ENCODE measurements at regions not wholly inside any gene's neighbourhood (a gene's known extent, or its start where the extent isn't known, plus 50 kb on each side); places are given as distances from the start of the nearest gene placed in this dataset.

DNA sequence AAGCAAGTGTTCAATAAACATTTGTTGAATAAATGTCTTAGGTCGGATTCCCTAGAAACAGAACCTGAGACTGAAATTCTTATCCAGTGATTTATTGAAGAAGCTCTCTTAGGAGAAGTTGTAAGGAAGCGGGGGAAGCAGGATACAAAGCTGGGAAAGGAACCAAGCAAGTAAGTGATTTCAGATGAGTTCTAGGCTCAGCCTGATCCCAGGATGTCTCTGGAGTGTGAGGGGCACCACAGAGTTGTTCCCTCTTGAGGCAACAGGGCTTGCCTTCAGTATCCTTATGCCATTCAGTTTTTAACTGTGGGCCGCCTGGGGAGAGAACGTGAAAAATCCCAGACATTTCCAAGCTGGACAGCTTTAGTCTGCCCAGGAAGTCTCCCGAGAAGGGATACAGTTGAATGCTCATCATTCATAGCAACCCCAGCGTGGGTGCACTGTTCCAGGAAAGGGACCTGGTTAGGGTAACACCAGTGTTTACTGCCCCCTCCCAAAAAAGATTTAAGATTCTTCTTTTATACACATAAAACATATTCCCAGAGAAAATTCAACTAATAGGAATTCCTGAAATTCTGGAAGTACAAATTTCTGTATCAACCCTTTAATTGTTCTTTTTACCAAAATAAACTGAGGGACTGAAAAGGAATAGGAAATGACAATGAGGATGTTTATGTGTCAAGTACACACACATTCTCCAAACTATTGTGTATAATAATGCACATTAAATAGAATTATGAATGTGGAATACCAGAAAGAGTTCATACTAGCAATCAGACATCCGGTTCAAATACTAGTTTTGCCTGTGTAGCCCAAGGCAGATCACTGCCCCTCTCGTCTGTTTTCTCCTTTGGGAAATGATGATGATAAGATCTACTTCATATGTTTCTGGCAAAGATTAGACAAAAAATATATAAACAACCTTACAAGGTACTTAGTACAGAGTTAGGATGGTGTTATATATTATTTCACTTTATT is 592.1 kb upstream of the CDH2 start:
- no peak for TF ChIP-seq GATA3 (IDR thresholded peaks at IDR 0.05; ENCODE audit: low read depth, low read length)
- TF ChIP-seq GATA2 (IDR thresholded peaks at IDR 0.05; ENCODE audit: low read depth, low read length): 0 out of 2 replicates have a peak, but pooled peaks have one; percentile 6

- no peak for TF ChIP-seq GATA3 (IDR thresholded peaks at IDR 0.05; ENCODE audit: low read depth, low read length)
- TF ChIP-seq GATA2 (IDR thresholded peaks at IDR 0.05; ENCODE audit: low read depth, low read length): no peak
Observed at GRCh38 chr18:28767727-28768211, 590.8 kb upstream of the CDH2 start.

GRCh38 chr18:28767201-28767600 is 590.3 kb upstream of the CDH2 start:
- no peak for TF ChIP-seq GATA2 (IDR thresholded peaks at IDR 0.05; ENCODE audit: low read depth, low read length)
- no peak for TF ChIP-seq GATA3 (IDR thresholded peaks at IDR 0.05; ENCODE audit: low read depth, low read length)

- TF ChIP-seq GATA2 (IDR thresholded peaks at IDR 0.05; ENCODE audit: low read depth, low read length) (no peak), GATA3 (IDR thresholded peaks at IDR 0.05; ENCODE audit: low read depth, low read length) (no peak)
Observed at GRCh38 chr18:28766721-28767120, 589.8 kb upstream of the CDH2 start.

- TF ChIP-seq GATA2 (IDR thresholded peaks at IDR 0.05; ENCODE audit: low read depth, low read length): no peak
- no peak for TF ChIP-seq GATA3 (IDR thresholded peaks at IDR 0.05; ENCODE audit: low read depth, low read length)
Observed at GRCh38 chr18:28766027-28766426, 589.1 kb upstream of the CDH2 start.

DNA sequence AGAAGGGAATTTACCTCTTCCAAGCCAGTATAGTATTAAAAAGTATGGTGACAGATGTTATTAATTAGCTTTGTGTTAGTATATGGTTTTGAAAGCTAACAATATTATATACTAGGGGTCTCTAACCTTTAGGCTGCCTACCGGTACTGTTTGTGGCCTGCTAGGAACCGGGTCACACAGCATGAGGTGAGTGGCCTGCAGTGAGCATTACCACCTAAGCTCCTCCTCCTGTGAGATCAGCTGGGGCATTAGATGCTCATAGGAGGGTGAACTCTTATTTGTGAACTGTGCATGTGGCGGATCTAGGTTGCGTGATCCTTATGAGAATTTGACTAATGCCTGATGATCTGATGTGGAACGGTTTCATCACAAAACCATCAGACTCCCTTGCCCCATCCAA is 583.4 kb upstream of the CDH2 start:
- TF ChIP-seq GATA3 (IDR thresholded peaks at IDR 0.05; ENCODE audit: low read depth, low read length) (no peak), GATA2 (IDR thresholded peaks at IDR 0.05; ENCODE audit: low read depth, low read length) (no peak)

DNA sequence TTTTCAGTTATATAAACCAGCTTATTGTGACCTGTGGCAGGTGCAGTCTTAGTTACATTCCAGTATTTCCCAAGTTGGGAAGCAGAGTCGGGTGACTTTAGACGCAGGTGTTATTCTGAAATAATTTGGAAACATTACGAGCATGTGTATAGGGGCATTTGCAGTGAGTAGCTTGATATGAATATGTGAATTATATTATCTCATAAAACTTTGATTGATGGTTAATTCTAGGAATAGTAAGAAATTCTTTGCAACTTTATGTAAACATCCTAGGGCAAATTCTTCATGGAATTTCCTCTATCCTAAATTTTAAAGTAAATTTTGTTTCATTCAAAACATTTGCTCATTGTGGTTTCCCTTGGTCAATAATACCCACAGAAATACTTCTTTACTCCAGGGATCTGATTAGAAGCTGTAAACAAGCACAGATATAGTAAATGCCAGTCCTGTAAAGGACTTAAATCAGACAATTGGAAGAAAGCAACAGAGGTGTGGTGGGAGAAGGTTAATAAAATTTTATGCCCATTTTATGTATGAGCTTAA is 580.6 kb upstream of the CDH2 start:
- TF ChIP-seq GATA2 (IDR thresholded peaks at IDR 0.05; ENCODE audit: low read depth, low read length): no peak
- no peak for TF ChIP-seq GATA3 (IDR thresholded peaks at IDR 0.05; ENCODE audit: low read depth, low read length)

GRCh38 chr18:28743115-28743514 is 566.2 kb upstream of the CDH2 start:
- TF ChIP-seq GATA3 (IDR thresholded peaks at IDR 0.05; ENCODE audit: low read depth, low read length): no peak

DNA sequence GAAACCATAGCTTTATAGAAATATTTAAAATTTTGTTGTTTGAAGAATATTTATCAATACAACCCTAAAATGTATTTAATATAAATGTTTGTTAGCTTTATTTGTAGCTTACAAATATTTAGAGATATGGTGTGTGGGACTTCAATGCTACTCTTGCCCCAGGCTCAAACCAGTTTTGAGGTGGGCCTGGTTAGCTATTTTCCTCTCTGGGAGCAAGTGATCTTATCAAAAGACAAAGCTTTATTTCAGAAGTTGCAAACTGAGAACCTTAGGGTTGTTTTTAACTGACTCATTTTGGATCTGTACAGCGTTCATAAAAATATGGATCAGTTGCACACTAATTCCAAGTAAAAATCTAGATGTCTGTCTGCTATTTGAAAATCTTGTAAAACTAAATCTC is 563.6 kb upstream of the CDH2 start:
- TF ChIP-seq GATA3 (IDR thresholded peaks at IDR 0.05; ENCODE audit: low read depth, low read length): peak; percentile 74
- TF ChIP-seq GATA2 (IDR thresholded peaks at IDR 0.05; ENCODE audit: low read depth, low read length): peak; percentile 66

DNA sequence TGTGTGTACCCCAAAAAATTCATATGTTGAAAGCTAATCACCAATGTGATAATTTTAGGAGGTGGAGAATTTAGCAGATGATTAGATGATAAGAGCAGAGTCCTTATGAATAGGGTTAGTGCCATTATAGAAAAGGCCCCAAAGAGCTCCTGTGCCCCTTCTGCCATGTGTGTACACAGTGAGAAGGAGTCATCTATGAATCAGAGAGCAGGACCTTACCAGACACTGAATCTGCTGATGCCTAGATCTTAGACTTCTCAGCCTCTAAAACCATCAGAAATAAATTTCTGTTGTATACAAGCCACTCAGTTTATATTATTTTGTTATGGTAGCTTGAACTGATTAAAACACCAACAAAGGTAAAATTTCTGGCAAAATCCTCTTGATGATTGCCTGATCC is 560.0 kb upstream of the CDH2 start:
- TF ChIP-seq GATA2 (IDR thresholded peaks at IDR 0.05; ENCODE audit: low read depth, low read length) (no peak), GATA3 (IDR thresholded peaks at IDR 0.05; ENCODE audit: low read depth, low read length) (no peak)

DNA sequence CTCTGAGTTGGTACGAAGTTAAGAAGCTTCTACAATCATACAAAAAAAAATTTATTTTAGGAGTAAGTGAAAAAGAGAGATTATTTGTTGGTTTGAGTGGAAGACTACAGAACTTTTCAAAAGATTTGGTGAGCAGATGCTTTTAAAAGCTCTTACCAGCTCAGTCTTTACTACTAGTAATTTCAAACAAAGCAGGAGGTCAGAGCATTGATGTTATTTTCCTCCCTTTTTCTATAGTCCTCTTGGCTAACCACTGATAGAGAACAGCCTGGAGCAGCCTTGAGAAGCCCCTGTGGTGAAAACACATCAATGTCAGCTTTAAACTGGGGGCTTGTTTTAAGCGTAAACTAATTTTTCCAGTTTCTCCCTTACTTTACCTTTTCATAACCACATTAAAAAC is 559.3 kb upstream of the CDH2 start:
- TF ChIP-seq GATA3 (IDR thresholded peaks at IDR 0.05; ENCODE audit: low read depth, low read length): no peak
- no peak for TF ChIP-seq GATA2 (IDR thresholded peaks at IDR 0.05; ENCODE audit: low read depth, low read length)

DNA sequence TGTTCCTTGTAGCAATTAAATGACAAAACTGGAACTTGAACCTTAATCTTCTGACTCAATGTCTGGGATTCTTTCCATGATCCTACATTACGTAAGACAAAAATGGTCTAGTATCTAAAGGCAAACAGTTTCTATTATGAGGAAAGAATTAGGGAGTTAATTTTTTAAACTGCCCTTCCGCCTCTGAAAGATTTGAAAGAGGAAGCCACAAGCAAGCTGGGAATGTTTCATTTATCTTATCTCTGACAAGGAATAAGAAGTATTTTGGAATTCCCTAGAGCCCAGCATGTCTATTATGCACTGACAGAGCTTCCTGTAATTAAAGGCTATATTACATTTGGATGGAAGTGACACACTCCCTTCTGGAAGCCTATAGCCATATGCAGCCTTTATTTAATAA is 558.8 kb upstream of the CDH2 start:
- TF ChIP-seq GATA2 (IDR thresholded peaks at IDR 0.05; ENCODE audit: low read depth, low read length) (no peak), GATA3 (IDR thresholded peaks at IDR 0.05; ENCODE audit: low read depth, low read length) (no peak)

GRCh38 chr18:28729321-28729720 is 552.4 kb upstream of the CDH2 start:
- TF ChIP-seq GATA3 (IDR thresholded peaks at IDR 0.05; ENCODE audit: low read depth, low read length) (no peak), GATA2 (IDR thresholded peaks at IDR 0.05; ENCODE audit: low read depth, low read length) (no peak)

DNA sequence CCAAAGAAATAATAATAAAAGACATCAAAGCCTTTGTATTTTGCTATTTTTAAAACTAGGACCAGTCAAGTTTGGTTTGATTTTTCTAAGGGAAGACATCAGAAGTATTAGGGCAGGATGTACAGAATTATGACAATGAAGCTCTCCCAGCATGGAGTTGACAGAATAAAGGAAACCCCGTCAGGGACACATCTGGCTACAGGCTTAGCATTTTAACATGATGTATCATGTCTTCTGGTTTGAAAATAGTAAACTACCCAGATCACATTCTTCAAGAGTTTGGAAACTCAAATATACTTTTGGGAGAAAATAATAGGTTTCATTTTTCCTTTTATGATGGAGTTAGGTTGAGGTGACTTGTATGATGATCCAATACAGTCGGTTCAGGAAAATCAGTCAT is 552.0 kb upstream of the CDH2 start:
- TF ChIP-seq GATA2 (IDR thresholded peaks at IDR 0.05; ENCODE audit: low read depth, low read length): no peak

- TF ChIP-seq GATA3 (IDR thresholded peaks at IDR 0.05; ENCODE audit: low read depth, low read length) (no peak), GATA2 (IDR thresholded peaks at IDR 0.05; ENCODE audit: low read depth, low read length) (no peak)
Observed at GRCh38 chr18:28725876-28726275, 548.9 kb upstream of the CDH2 start.

Measured in SH-SY5Y (cell line).